Transverse colon (tissue), 3 donors: ENCODE measurements at regions not wholly inside any gene's neighbourhood (a gene's known extent, or its start where the extent isn't known, plus 50 kb on each side); places are given as distances from the start of the nearest gene placed in this dataset.

Source experiments
- POLR2A ChIP-seq: fragments of 450-650 bp; IDR thresholded peaks from one replicate; pipeline ENCODE4 v1.6.1; 2016; ENCODE audit warnings: antibody characterized with exemption, mild to moderate bottlenecking, moderate library complexity
- TF ChIP-seq, protein P1 (sequence below), 5 experiments: fragments of 200-600 bp in 3 of 5; fragments of 450-650 bp in 2 of 5; sonication (generic) in 3 of 5; IDR thresholded peaks; 1 replicate in 2 of 5; 2 replicates in 3 of 5; pipeline ENCODE4 v1.5.1; 2016 to 2017; ENCODE audit warnings: antibody characterized with exemption in 5 of 5, inconsistent platforms in 3 of 5, mild to moderate bottlenecking in 2 of 5, moderate library complexity in 1 of 5

DNA sequence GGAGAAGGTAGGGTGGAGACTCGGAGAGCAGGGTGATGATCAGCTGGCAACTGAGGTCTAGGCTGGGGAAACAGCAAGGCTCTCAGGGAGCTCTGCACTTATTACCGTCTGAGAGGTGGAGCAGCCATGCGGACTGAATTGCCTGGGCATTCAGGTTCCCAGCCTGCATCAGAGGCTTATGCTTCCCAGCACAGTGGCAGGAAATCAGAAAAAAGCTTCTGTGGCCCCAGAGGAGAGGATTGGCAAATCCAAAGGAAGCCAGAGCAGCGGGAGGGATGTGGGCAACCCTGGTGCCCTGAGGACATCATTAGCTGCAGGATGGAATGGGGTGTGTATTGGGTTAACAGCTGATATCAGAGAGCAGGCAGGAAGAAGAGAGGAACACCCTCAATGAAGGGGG is 374.1 kb upstream of the POU3F1 start:
- TF ChIP-seq, protein P1, sequence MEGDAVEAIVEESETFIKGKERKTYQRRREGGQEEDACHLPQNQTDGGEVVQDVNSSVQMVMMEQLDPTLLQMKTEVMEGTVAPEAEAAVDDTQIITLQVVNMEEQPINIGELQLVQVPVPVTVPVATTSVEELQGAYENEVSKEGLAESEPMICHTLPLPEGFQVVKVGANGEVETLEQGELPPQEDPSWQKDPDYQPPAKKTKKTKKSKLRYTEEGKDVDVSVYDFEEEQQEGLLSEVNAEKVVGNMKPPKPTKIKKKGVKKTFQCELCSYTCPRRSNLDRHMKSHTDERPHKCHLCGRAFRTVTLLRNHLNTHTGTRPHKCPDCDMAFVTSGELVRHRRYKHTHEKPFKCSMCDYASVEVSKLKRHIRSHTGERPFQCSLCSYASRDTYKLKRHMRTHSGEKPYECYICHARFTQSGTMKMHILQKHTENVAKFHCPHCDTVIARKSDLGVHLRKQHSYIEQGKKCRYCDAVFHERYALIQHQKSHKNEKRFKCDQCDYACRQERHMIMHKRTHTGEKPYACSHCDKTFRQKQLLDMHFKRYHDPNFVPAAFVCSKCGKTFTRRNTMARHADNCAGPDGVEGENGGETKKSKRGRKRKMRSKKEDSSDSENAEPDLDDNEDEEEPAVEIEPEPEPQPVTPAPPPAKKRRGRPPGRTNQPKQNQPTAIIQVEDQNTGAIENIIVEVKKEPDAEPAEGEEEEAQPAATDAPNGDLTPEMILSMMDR (IDR thresholded peaks at IDR 0.05) = no peak
- no peak for TF ChIP-seq POLR2A
